ENCODE measurements at regions not wholly inside any gene's neighbourhood (a gene's known extent, or its start where the extent isn't known, plus 50 kb on each side); places are given as distances from the start of the nearest gene placed in this dataset.

DNA sequence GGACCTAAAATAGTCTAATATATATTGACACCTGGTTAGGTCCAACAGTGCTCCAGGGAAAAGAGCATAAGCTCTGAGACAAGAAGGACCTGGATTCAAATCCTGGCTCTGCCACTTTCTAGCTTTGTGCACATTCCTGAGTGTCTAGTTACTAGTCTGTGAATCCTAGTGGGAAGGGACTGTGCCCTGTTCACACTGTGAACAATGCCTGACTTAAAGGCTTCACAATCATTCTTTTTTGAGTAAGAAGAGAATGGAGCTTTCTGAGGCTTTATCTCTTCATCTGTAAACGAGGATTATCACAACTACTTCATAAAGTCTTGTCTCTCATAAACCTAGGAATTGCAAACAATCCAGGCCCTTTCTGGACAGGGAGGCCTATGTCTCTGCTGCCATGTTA lies 235.9 kb downstream of the SOX2 start:
- TF ChIP-seq, protein P1, sequence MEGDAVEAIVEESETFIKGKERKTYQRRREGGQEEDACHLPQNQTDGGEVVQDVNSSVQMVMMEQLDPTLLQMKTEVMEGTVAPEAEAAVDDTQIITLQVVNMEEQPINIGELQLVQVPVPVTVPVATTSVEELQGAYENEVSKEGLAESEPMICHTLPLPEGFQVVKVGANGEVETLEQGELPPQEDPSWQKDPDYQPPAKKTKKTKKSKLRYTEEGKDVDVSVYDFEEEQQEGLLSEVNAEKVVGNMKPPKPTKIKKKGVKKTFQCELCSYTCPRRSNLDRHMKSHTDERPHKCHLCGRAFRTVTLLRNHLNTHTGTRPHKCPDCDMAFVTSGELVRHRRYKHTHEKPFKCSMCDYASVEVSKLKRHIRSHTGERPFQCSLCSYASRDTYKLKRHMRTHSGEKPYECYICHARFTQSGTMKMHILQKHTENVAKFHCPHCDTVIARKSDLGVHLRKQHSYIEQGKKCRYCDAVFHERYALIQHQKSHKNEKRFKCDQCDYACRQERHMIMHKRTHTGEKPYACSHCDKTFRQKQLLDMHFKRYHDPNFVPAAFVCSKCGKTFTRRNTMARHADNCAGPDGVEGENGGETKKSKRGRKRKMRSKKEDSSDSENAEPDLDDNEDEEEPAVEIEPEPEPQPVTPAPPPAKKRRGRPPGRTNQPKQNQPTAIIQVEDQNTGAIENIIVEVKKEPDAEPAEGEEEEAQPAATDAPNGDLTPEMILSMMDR (conservative IDR thresholded peaks at IDR 0.05), result no peak
- TF ChIP-seq ZFX (IDR thresholded peaks at IDR 0.05), result no peak

Data from C4-2B (cell line).